CD14-positive monocyte (primary cell): ENCODE measurements at regions not wholly inside any gene's neighbourhood (a gene's known extent, or its start where the extent isn't known, plus 50 kb on each side); places are given as distances from the start of the nearest gene placed in this dataset.

Experiments used
- DNase-seq, 3 donors: peaks; one replicate each; pipeline ENCODE4 v3.0.0-alpha.2; 2011 to 2022
- H2AFZ ChIP-seq: 2 replicates; pipeline ENCODE4 v1.6.0; 2012; ENCODE audit warnings: mild to moderate bottlenecking, low read depth, low read length, inconsistent platforms; ENCODE audit not compliant: insufficient read depth, poor library complexity, severe bottlenecking
- H3K27ac ChIP-seq, 2 donors: 1 replicate in 1 of 2; 2 replicates in 1 of 2; pipeline ENCODE4 v1.5.1; 2012 to 2013; ENCODE audit warnings: low read length in 2 of 2, control low read depth in 1 of 2, inconsistent platforms in 1 of 2, low read depth in 1 of 2, mild to moderate bottlenecking in 1 of 2
- H3K27me3 ChIP-seq, 2 donors: one replicate each; pipeline versions ENCODE4 v1.6.0 to v1.6.1; 2011 to 2013; ENCODE audit warnings: low read length in 2 of 2; ENCODE audit not compliant: control insufficient read depth in 2 of 2, insufficient read depth in 2 of 2
- H3K36me3 ChIP-seq, 2 donors: replicated peaks in 1 of 2; 1 replicate in 1 of 2; 2 replicates in 1 of 2; pipeline versions ENCODE4 v1.5.1 to v1.6.1; 2012 to 2013; ENCODE audit warnings: low read length in 2 of 2, control low read depth in 1 of 2, inconsistent platforms in 1 of 2, mild to moderate bottlenecking in 1 of 2; ENCODE audit not compliant: insufficient read depth in 2 of 2, control insufficient read depth in 1 of 2
- H3K4me1 ChIP-seq, 2 donors: 1 replicate in 1 of 2; 2 replicates in 1 of 2; pipeline versions ENCODE4 v1.5.1 to v1.6.1; 2012 to 2013; ENCODE audit warnings: low read length in 2 of 2, control low read depth in 1 of 2, inconsistent platforms in 1 of 2, mild to moderate bottlenecking in 1 of 2, moderate library complexity in 1 of 2; ENCODE audit not compliant: insufficient read depth in 2 of 2, control insufficient read depth in 1 of 2
- H3K4me2 ChIP-seq: replicated peaks from 2 replicates; pipeline ENCODE3; 2012; ENCODE audit warnings: low read length, moderate library complexity, mild to moderate bottlenecking; ENCODE audit not compliant: poor library complexity, severe bottlenecking; ENCODE audit errors: extremely low read depth
- H3K4me3 ChIP-seq, 3 experiments: fragments of 200-600 bp in 1 of 3; sonication (generic) in 1 of 3; replicated peaks in 1 of 3; 1 replicate in 2 of 3; 2 replicates in 1 of 3; pipeline ENCODE4 v1.5.1; 2011 to 2013; ENCODE audit warnings: low read length in 3 of 3, mild to moderate bottlenecking in 3 of 3, control low read depth in 2 of 3, low read depth in 2 of 3, inconsistent platforms in 1 of 3, moderate library complexity in 1 of 3
- H3K79me2 ChIP-seq: 2 replicates; pipeline ENCODE4 v1.6.0; 2012; ENCODE audit warnings: mild to moderate bottlenecking, control low read depth, inconsistent platforms, low read length, moderate library complexity; ENCODE audit not compliant: insufficient read depth
- H3K9ac ChIP-seq: 2 replicates; pipeline ENCODE4 v1.6.0; 2017; ENCODE audit warnings: low read length, mild to moderate bottlenecking; ENCODE audit not compliant: insufficient read depth, poor library complexity, severe bottlenecking
- H3K9me3 ChIP-seq, 2 donors: replicated peaks in 1 of 2; 1 replicate in 1 of 2; 2 replicates in 1 of 2; pipeline versions ENCODE4 v1.5.1 to v1.6.1; 2012 to 2013; ENCODE audit warnings: low read length in 2 of 2, control low read depth in 1 of 2; ENCODE audit not compliant: control insufficient read depth in 1 of 2, insufficient read depth in 1 of 2
- H4K20me1 ChIP-seq: 2 replicates; pipeline ENCODE4 v1.6.0; 2012; ENCODE audit warnings: mild to moderate bottlenecking, low read length, control low read depth, moderate library complexity; ENCODE audit not compliant: insufficient read depth
- H3K27ac Mint-ChIP-seq, 7 donors: one replicate each; pipeline ENCODE4 v1.8.0; 2020; ENCODE audit warnings: mild to moderate bottlenecking in 7 of 7, mixed read lengths in 7 of 7, moderate library complexity in 6 of 7, inconsistent platforms in 2 of 7
- H3K27me3 Mint-ChIP-seq, 3 donors: one replicate each; pipeline ENCODE4 v1.8.0; 2021 to 2022; ENCODE audit warnings: low read depth in 3 of 3, mild to moderate bottlenecking in 3 of 3, mixed read lengths in 3 of 3, moderate library complexity in 3 of 3, inconsistent platforms in 1 of 3
- H3K36me3 Mint-ChIP-seq, 2 donors: one replicate each; pipeline ENCODE4 v1.8.0; 2020; ENCODE audit warnings: mixed read lengths in 2 of 2, inconsistent platforms in 1 of 2, mild to moderate bottlenecking in 1 of 2
- H3K4me1 Mint-ChIP-seq: one replicate; pipeline ENCODE4 v1.8.0; 2020; ENCODE audit warnings: mild to moderate bottlenecking, mixed read lengths
- H3K4me3 Mint-ChIP-seq, 2 donors: one replicate each; pipeline ENCODE4 v1.8.0; 2020; ENCODE audit warnings: mild to moderate bottlenecking in 2 of 2, mixed read lengths in 2 of 2, moderate library complexity in 1 of 2
- H3K9me3 Mint-ChIP-seq, 7 donors: one replicate each; pipeline ENCODE4 v1.8.0; 2020 to 2022; ENCODE audit warnings: mixed read lengths in 7 of 7, mild to moderate bottlenecking in 6 of 7, moderate library complexity in 6 of 7, inconsistent platforms in 2 of 7
- WGBS: methylation state at CpG from one replicate; pipeline ENCODE4 v1.1.5; 2013; ENCODE audit warnings: missing lambda C conversion rate; ENCODE audit not compliant: insufficient coverage; 5-methylcytosine and 5-hydroxymethylcytosine counted together
- intact Hi-C, 2 donors: fragments of 100-400 bp; cut with micrococcal nuclease; formaldehyde crosslinking; loops; one replicate each; pipeline versions ENCODE4 v1.15.0 to v1.15.1; 2023
- TF ChIP-seq, protein P1 (sequence below): fragments of 200-600 bp; IDR thresholded peaks from one replicate; pipeline ENCODE4 v1.8.0; 2022; ENCODE audit warnings: antibody characterized with exemption, mild to moderate bottlenecking

DNA sequence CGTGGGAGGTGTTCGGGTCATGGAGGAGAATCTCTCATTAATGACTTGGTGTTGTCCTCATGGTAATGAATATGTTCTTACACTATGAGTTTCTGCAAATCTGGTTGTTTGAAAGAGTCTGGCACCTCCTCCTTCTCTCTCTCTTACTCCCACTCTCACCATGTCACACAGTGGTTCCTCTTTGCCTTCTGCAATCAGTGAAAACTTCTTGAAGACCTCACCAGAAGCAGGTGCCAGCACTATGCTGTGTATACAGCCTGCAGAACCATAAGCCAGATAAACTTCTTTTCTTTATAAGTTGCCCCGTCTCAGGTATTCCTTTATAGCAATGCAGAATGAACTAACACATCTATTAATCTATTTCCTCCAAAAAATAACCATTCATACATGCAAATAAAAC lies 275.0 kb downstream of the ANTXR2 start:
- WGBS = no CpG with 5 or more reads among the region's 3 CpGs
- no peak for DNase-seq
- H3K4me1 ChIP-seq = no peaks in the 10 kb centered on the region

DNA sequence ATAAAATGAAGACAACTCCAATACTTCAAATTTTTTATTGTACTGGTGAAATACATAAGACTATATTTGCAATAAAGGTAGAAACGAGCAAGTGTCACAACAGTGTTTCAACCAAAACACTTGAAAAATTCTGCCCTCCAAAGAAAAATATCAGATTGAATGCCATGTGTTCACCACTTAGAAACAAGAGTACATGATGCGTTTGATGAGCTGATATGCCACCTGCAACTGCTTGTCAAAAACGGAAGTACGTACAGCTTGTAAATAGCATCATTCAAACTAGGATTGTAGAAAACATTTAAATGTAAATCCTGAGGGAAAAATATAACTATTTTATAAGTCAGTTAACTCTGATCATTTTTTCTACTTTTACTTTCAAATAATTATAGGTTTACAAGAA lies 276.1 kb downstream of the ANTXR2 start:
- TF ChIP-seq, protein P1, sequence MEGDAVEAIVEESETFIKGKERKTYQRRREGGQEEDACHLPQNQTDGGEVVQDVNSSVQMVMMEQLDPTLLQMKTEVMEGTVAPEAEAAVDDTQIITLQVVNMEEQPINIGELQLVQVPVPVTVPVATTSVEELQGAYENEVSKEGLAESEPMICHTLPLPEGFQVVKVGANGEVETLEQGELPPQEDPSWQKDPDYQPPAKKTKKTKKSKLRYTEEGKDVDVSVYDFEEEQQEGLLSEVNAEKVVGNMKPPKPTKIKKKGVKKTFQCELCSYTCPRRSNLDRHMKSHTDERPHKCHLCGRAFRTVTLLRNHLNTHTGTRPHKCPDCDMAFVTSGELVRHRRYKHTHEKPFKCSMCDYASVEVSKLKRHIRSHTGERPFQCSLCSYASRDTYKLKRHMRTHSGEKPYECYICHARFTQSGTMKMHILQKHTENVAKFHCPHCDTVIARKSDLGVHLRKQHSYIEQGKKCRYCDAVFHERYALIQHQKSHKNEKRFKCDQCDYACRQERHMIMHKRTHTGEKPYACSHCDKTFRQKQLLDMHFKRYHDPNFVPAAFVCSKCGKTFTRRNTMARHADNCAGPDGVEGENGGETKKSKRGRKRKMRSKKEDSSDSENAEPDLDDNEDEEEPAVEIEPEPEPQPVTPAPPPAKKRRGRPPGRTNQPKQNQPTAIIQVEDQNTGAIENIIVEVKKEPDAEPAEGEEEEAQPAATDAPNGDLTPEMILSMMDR = no peak
- Histone ChIP-seq H3K27ac (no peak overlapping the region), H3K79me2 (no peaks in the 10 kb centered on the region), H3K4me1 (no peaks in the 10 kb centered on the region), H3K4me2 (no peak overlapping the region), H3K36me3 (no peaks in the 10 kb centered on the region), H3K9me3 (peaks cover 0 to 5% of the 10 kb centered on the region in 2 donors), H4K20me1 (no peaks in the 10 kb centered on the region), H2AFZ (no peak overlapping the region), H3K4me3 (no peak overlapping the region), H3K9ac (no peak overlapping the region), H3K27me3 (no peaks in the 10 kb centered on the region)
- no peak overlapping the region for H3K4me3 Mint-ChIP-seq
- intact Hi-C loops = loop anchor here in 1 of 2 donors (10.0 kb wide), 1 partner anchor 512 kb away; no protein-coding TSS in a partner anchor
- no peaks in the 10 kb centered on the region for H3K36me3 Mint-ChIP-seq
- no peak overlapping the region for H3K27ac Mint-ChIP-seq
- peaks cover 0 to 8% (median 2%) of the 10 kb centered on the region in 7 donors for H3K9me3 Mint-ChIP-seq
- H3K27me3 Mint-ChIP-seq = peaks cover 0 to 1% (median 0%) of the 10 kb centered on the region in 3 donors
- DNase-seq = no peak
- no CpG with 5 or more reads among the region's 4 CpGs for WGBS
- H3K4me1 Mint-ChIP-seq = no peaks in the 10 kb centered on the region

More for the DNA sequence above, 275.0 kb downstream of the ANTXR2 start:
- Mint-ChIP-seq H3K36me3 (no peaks in the 10 kb centered on the region), H3K4me1 (no peaks in the 10 kb centered on the region), H3K9me3 (peaks cover 0 to 5% (median 2%) of the 10 kb centered on the region in 7 donors), H3K4me3 (no peak overlapping the region), H3K27me3 (peaks cover 0 to 1% (median 0%) of the 10 kb centered on the region in 3 donors), H3K27ac (no peak overlapping the region)
- intact Hi-C loops = loop anchor here in 1 of 2 donors (10.0 kb wide), 1 partner anchor 513 kb away; no protein-coding TSS in a partner anchor
- no peaks in the 10 kb centered on the region for H3K79me2 ChIP-seq
- no peaks in the 10 kb centered on the region for H3K9me3 ChIP-seq
- no peaks in the 10 kb centered on the region for H3K27me3 ChIP-seq
- no peak overlapping the region for H3K27ac ChIP-seq
- no peak overlapping the region for H2AFZ ChIP-seq
- no peak overlapping the region for H3K9ac ChIP-seq
- H4K20me1 ChIP-seq = no peaks in the 10 kb centered on the region
- no peak overlapping the region for H3K4me3 ChIP-seq
- TF ChIP-seq, protein P1 = no peak
- no peak overlapping the region for H3K4me2 ChIP-seq
- H3K36me3 ChIP-seq = no peaks in the 10 kb centered on the region
